Erythroblast (primary cell): ENCODE measurements at regions not wholly inside any gene's neighbourhood (a gene's known extent, or its start where the extent isn't known, plus 50 kb on each side); places are given as distances from the start of the nearest gene placed in this dataset.
A peak's percentile ranks its signal among the peaks of the same experiment; 100 is the strongest.
"Not testable (repeated sequence)": the region's sequence is repeated elsewhere in the genome, so short reads cannot be mapped to it uniquely, and the experiment has no call there.

Experiments
- DNase-seq, 2 experiments: peaks; one replicate each; lab custom pipeline; 2025; lab: John Stamatoyannopoulos, UW
- GATA1 ChIP-seq: IDR thresholded peaks from 2 replicates; pipeline ENCODE4 v1.6.1; 2011; ENCODE audit warnings: low read depth, mild to moderate bottlenecking, control low read depth, low read length, moderate library complexity
- POLR2A ChIP-seq: IDR thresholded peaks from 2 replicates; pipeline ENCODE4 v1.6.1; 2011; ENCODE audit warnings: mild to moderate bottlenecking, low read length

- no peak for DNase-seq
- no peak for TF ChIP-seq GATA1
- TF ChIP-seq POLR2A: no peak
Observed at GRCh38 chr6:30832864-30833263, 51.5 kb upstream of the DDR1 start.

- DNase-seq: no peak
- TF ChIP-seq GATA1 (no peak), POLR2A (no peak)
Observed at GRCh38 chr6:30830438-30830837, 53.9 kb upstream of the DDR1 start.

GRCh38 chr6:30829639-30830255 lies 54.6 kb upstream of the DDR1 start:
- no peak for DNase-seq
- TF ChIP-seq POLR2A (no peak), GATA1 (no peak)

- no peak for DNase-seq
- no peak for TF ChIP-seq GATA1
- no peak for TF ChIP-seq POLR2A
Observed at GRCh38 chr6:30829033-30829432, 55.3 kb upstream of the DDR1 start.

GRCh38 chr6:30828027-30828962 lies 56.0 kb upstream of the DDR1 start:
- TF ChIP-seq GATA1 (no peak), POLR2A (no peak)
- DNase-seq: peak; percentile 69 to 84

- no peak for TF ChIP-seq POLR2A
- TF ChIP-seq GATA1: no peak
- peak in 1 of 2 experiments; percentile 12 for DNase-seq
Observed at GRCh38 chr6:30826961-30827342, 57.4 kb upstream of the DDR1 start.

GRCh38 chr6:30824698-30825097 lies 59.6 kb upstream of the DDR1 start:
- TF ChIP-seq GATA1: no peak
- no peak for TF ChIP-seq POLR2A
- DNase-seq: no peak

GRCh38 chr6:30823534-30823865 lies 60.8 kb upstream of the DDR1 start:
- DNase-seq: no peak
- TF ChIP-seq GATA1: no peak
- TF ChIP-seq POLR2A: no peak

GRCh38 chr6:30821862-30822784 lies 62.2 kb upstream of the DDR1 start:
- DNase-seq: peak; percentile 24 to 58
- no peak for TF ChIP-seq GATA1

GRCh38 chr6:30820193-30820592 lies 64.1 kb upstream of the DDR1 start:
- DNase-seq: no peak
- no peak for TF ChIP-seq GATA1
- no peak for TF ChIP-seq POLR2A

GRCh38 chr6:30819297-30819917 lies 64.9 kb upstream of the DDR1 start:
- DNase-seq: no peak
- no peak for TF ChIP-seq GATA1
- TF ChIP-seq POLR2A: no peak

GRCh38 chr6:30818391-30818841 lies 65.9 kb upstream of the DDR1 start:
- no peak for DNase-seq
- TF ChIP-seq GATA1: no peak
- TF ChIP-seq POLR2A: no peak

- TF ChIP-seq POLR2A (no peak), GATA1 (no peak)
- no peak for DNase-seq
Observed at GRCh38 chr6:30816791-30817739, 67.3 kb upstream of the DDR1 start.

GRCh38 chr6:30816296-30816695 lies 68.0 kb upstream of the DDR1 start:
- DNase-seq: not testable (repeated sequence)

GRCh38 chr6:30815041-30815742 lies 69.1 kb upstream of the DDR1 start:
- not testable (repeated sequence) for DNase-seq
